SKM-1 (cell line): ENCODE measurements at regions not wholly inside any gene's neighbourhood (a gene's known extent, or its start where the extent isn't known, plus 50 kb on each side); places are given as distances from the start of the nearest gene placed in this dataset.
"Not testable (repeated sequence)": the region's sequence is repeated elsewhere in the genome, so short reads cannot be mapped to it uniquely, and the experiment has no call there.

ENCODE experiments used
- DNase-seq: peaks from one replicate; lab custom pipeline; 2025; ENCODE audit not compliant: unreplicated experiment; lab: John Stamatoyannopoulos, UW

- not testable (repeated sequence) for DNase-seq
Observed at GRCh38 chr18:5830902-5831301, 64.4 kb downstream of the TMEM200C start.

DNA sequence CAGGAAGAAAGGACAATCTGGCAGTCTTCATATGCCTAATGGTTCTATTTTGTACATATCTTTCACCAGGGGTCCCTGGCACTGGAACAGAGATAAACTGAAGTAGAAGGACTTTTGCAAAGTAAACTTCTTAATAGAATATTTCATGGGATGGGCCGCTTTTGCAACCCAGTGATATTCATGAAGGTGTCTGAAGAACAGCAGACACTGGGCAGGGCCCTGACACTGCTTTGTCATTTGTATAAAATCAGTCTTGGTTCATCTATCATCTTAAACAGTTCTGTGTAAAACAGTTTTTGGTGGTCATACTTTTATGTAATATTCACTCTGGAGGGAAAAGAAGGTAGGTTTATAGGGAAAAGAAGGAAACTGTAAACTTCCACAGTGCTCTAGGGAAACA lies 66.4 kb downstream of the TMEM200C start:
- no peak for DNase-seq

- DNase-seq, result no peak
Observed at GRCh38 chr18:5825663-5826062, 69.7 kb downstream of the TMEM200C start.

- no peak for DNase-seq
Observed at GRCh38 chr18:5824370-5824984, 70.8 kb downstream of the TMEM200C start.

DNA sequence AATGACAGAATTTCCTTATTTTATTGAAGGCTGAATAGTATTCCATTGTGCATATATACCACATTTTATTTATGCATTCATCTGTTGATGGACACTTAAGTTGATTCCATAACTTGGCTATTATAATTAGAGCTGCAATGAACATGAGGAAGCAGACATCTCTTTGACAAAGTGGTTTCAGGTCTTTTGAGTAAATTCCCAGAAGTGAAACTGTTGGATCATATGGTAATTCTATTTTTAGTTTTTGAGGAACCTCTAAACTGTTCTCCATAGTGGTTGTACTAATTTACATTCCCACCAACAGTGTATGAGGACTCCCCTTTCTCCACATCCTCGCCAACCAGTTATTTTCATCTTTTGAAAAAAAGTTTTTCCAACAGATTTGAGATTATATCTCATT lies 77.5 kb downstream of the TMEM200C start:
- DNase-seq, result no peak

DNA sequence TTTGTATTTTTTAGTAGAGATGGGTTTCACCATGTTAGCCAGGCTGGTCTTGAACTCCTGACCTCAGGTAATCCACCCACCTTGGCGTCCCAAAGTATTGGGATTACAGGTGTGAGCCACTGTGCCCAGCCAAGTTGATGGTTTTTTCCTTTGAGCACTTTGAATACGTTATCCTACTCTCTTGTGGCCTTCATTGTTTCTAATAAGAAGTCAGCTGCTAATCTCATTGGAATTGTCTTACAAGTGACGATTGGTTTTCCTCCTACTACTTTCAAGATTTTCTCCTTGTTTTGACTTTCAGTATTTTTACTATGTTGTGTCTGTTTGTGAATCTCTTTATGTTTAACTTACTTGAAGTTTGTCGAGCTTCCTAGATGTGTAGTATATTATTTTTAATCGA lies 88.5 kb downstream of the TMEM200C start:
- DNase-seq, result no peak

GRCh38 chr18:5787936-5788335 lies 107.4 kb downstream of the TMEM200C start:
- no peak for DNase-seq

DNA sequence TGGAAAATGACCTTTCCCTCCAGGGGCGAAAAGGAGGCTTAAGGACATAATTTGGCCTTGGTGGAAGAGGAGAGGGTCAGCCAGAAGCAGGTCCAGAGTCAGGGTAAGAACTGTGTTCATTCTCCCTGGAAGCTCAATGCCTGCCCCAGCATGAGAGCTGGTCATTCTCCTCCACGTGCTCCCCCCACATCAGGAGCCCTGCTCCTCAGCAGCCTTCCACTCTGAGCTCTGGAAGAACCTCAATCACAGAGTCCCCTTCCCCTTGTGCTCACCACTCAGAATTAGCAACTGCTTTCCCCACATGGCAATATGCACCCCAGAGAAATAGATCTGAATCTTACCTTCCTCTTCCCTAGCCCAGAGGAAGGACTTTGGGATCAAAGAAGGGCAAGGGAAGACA lies 115.4 kb downstream of the TMEM200C start:
- no peak for DNase-seq

DNA sequence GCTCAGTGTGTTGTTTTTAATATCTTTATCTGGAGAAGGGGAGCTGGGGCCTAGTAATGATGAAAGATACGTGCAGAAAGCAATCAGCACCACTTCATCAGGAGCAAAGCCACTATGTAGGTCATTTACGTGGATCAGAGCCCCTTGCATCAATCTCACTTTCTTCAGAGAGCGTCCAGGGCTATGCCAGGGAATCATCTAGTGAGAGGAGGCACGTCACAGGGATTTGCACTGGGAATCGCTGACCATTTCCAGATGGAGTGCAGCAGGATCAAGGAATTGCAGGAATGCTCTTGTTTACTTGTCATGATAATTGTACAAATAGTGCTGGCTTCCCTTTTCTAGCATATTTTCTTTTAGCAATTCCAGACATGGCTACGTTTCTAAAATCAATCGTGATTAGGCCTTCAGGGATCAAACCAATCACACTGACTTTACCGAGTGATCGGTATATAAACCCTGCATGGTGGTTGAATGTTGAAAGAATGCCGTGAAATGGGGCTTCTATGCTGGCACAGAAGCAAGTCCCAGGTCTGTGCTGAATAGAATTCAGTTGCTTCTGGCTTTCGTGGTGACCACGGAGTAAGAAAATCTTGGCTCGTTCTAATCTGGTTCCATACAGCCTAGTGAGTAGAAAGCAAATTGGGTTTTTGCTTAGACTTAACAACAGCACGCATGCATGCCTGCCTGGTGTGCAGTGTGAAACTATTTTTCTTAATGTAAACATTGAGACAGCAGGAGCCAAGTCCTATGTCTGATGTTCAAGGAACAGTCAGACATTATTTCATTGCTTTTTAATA lies 122.8 kb downstream of the TMEM200C start:
- no peak for DNase-seq

GRCh38 chr18:5771343-5771742 lies 124.0 kb downstream of the TMEM200C start:
- no peak for DNase-seq

GRCh38 chr18:5770176-5770575 lies 125.1 kb downstream of the TMEM200C start:
- no peak for DNase-seq

DNA sequence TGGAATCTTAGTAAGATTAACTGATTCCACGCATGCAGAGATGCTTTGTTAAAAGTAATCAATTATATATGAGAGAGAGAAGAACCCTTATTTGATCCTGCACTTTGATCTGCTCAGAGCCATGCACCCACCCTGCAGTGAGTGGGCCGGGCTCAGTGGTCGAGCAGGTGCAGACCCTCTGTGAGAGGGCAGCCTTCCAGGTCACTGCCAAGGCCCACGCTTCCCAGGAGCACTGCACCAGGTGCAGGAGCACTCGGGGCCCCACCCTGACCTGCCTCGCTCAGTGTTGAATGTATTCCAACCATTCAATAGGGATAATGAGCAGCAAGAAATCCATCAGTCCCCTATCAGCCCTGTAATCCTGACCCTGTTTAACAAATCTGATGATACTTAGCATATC lies 126.9 kb downstream of the TMEM200C start:
- no peak for DNase-seq

DNA sequence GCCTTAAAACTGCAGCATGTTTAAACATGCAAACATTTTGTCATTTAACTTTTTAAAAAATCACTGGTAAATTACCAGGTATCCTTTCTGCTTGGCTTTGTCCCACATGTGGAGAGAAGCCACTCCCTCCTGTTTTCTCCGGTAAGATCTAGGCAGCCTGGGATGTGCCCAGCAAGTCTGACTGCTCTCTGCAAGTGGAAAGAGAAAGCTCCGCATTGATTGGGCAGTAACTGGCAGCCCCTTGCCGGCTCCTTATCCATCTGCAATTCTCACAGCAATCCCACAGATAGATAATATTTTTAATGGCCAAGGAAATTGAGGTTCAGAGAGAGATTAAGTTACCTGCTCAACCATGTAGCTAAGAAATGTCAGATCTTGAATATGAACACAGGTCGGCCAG lies 136.1 kb downstream of the TMEM200C start:
- DNase-seq, result no peak

DNA sequence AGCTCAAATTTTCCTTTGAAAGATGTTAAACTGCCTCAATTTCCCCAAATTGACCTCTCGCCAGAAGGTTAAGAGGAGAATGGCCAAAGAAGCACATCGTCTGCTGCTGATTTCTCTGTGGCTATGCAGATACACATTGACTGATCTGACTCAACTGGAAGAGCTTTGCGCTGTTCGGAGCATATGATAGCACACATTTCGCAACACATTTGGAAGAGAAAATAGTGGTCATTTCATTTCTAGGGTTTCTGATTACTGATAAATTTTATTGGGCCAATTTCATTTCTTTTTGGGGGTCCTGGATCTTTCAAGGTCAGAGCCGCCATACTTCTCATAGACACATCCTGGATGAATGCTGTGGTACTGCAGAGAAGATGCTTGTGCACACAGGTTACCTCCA lies 138.5 kb downstream of the TMEM200C start:
- no peak for DNase-seq

GRCh38 chr18:5747678-5748077 lies 147.6 kb downstream of the TMEM200C start:
- DNase-seq, result no peak

GRCh38 chr18:5746844-5747243 lies 148.5 kb downstream of the TMEM200C start:
- DNase-seq, result no peak

DNA sequence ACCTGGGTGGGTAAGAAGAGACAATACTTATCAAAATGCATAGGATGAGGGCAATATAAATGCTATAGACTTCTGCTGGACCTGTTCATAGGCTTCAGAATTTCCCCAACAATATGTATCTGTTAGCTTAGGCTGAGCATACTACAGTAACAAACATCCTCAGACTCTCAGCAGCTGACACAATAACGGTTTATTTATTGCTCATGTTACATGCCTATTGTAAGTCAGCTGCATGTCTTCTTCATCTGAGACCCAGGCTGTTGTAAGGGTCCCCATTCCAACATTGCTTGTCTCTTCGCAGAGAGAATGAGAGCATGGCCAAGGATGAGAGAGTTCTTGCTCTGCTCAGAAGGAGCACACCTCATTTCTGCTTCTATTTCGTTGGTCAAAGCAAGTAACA lies 150.7 kb downstream of the TMEM200C start:
- no peak for DNase-seq

DNA sequence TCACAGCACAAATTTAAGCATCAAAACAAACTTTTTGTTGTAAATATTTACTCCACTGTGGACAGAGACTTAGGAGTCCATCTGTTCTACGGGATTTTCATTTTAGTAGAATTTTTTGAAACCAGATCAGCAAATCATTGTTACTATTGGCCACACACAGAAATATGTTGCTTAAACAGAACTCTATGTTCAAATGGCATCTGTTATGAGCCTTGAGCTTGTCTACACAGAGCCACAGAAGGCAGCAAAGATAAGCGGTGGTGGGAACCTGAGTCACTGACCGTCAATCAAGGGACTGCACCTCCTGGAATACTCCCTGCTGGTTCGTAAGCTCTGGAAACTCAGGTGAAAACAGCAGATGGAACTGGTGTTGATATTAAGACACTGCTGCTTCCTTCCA lies 156.8 kb downstream of the TMEM200C start:
- DNase-seq, result no peak

DNA sequence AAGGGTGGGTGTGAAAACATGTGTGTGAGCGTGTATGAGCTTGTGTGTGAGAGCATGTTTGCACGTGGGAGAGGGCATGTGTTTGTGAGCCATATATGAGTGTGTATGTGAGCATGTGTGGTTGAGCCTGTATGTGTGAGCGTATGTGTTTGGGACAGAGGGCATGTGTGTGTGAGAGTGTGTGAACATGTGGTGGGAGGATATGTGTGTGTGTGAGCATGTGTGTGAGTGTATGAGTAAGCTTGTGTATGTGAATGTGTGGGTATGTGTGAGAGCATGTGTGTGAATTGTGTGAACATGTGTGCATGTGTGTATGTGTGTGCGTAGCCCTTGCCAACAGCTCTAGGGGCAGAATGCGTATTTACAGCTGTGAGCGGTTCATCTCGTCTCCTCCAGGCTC lies 163.0 kb downstream of the TMEM200C start:
- DNase-seq, result no peak

- no peak for DNase-seq
Observed at GRCh38 chr18:5729983-5730699, 165.2 kb downstream of the TMEM200C start.

DNA sequence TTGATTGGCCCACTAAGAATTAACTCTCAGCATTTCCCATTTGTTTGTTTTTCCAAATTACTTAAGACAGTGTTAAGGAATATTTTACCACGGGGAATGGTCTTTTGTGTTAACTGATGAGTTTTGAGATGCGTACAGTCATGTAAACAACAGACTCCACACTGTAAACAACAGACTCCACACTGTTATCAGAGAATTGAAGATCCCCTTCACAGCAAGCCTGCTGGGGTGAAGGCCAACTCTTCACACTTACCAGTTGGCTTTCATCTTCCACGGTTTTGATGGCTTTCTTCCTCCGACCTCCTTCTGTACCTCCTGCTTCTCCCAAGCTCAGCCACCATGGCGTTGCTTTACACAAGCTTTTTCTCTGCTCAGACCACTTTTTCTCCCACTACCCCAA lies 166.8 kb downstream of the TMEM200C start:
- DNase-seq, result no peak

- DNase-seq, result no peak
Observed at GRCh38 chr18:5726011-5726410, 169.3 kb downstream of the TMEM200C start.
